Liver (tissue), 7 donors: ENCODE measurements at regions not wholly inside any gene's neighbourhood (a gene's known extent, or its start where the extent isn't known, plus 50 kb on each side); places are given as distances from the start of the nearest gene placed in this dataset.

Experiments used
- DNase-seq: peaks from one replicate; pipeline ENCODE4 v3.0.0-alpha.2; 2017; ENCODE audit warnings: low spot score
- H3K27ac ChIP-seq, 2 donors: one replicate each; pipeline ENCODE4 v1.7.0; 2013; ENCODE audit warnings: inconsistent platforms in 2 of 2, low read length in 2 of 2, control low read depth in 1 of 2, low read depth in 1 of 2, mild to moderate bottlenecking in 1 of 2
- H3K27me3 ChIP-seq, 4 donors: one replicate each; pipeline versions ENCODE4 v1.6.1 to v1.7.0; 2013; ENCODE audit warnings: low read length in 3 of 4, inconsistent platforms in 1 of 4, mild to moderate bottlenecking in 1 of 4, moderate library complexity in 1 of 4; ENCODE audit not compliant: control insufficient read depth in 4 of 4, insufficient read depth in 4 of 4
- H3K36me3 ChIP-seq, 4 donors: one replicate each; pipeline versions ENCODE4 v1.6.1 to v1.7.0; 2013; ENCODE audit warnings: low read length in 3 of 4, mild to moderate bottlenecking in 3 of 4, low read depth in 1 of 4, moderate library complexity in 1 of 4; ENCODE audit not compliant: control insufficient read depth in 4 of 4, insufficient read depth in 3 of 4
- H3K4me1 ChIP-seq, 4 donors: one replicate each; pipeline versions ENCODE4 v1.6.1 to v1.7.0; 2013; ENCODE audit warnings: low read length in 3 of 4, mild to moderate bottlenecking in 3 of 4, moderate library complexity in 1 of 4; ENCODE audit not compliant: control insufficient read depth in 4 of 4, insufficient read depth in 4 of 4
- H3K4me3 ChIP-seq, 3 donors: one replicate each; pipeline versions ENCODE4 v1.6.1 to v1.7.0; 2013; ENCODE audit warnings: low read length in 3 of 3, control low read depth in 1 of 3, low read depth in 1 of 3, mild to moderate bottlenecking in 1 of 3
- H3K9ac ChIP-seq, 2 donors: one replicate each; pipeline ENCODE4 v1.7.0; 2013; ENCODE audit warnings: low read length in 2 of 2, mild to moderate bottlenecking in 2 of 2, moderate library complexity in 2 of 2, control low read depth in 1 of 2, low read depth in 1 of 2
- H3K9me3 ChIP-seq, 4 donors: one replicate each; pipeline versions ENCODE4 v1.6.1 to v1.7.0; 2013; ENCODE audit warnings: low read length in 3 of 4; ENCODE audit not compliant: control insufficient read depth in 4 of 4
- EGR1 ChIP-seq, 2 donors: IDR thresholded peaks; 2 replicates each; pipeline ENCODE4 v1.6.1; 2016 to 2018; ENCODE audit warnings: antibody characterized with exemption in 2 of 2, low read depth in 2 of 2
- HNF4A ChIP-seq, 2 donors: conservative IDR thresholded peaks; 2 replicates each; pipeline ENCODE4 v1.6.1; 2016; ENCODE audit warnings: antibody characterized with exemption in 2 of 2, mild to moderate bottlenecking in 2 of 2
- JUND ChIP-seq, 2 donors: IDR thresholded peaks; 2 replicates each; pipeline ENCODE4 v1.6.1; 2016; ENCODE audit warnings: antibody characterized with exemption in 2 of 2
- NR2F2 ChIP-seq: IDR thresholded peaks from 2 replicates; pipeline ENCODE4 v1.6.1; 2016; ENCODE audit warnings: antibody characterized with exemption
- RAD21 ChIP-seq, 2 donors: IDR thresholded peaks; 2 replicates each; pipeline ENCODE4 v1.6.1; 2016; ENCODE audit warnings: antibody characterized with exemption in 2 of 2, mild to moderate bottlenecking in 2 of 2
- REST ChIP-seq: IDR thresholded peaks from 2 replicates; pipeline ENCODE4 v1.6.1; 2016; ENCODE audit warnings: antibody characterized with exemption, mild to moderate bottlenecking
- RXRA ChIP-seq, 2 donors: IDR thresholded peaks; 2 replicates each; pipeline ENCODE4 v1.6.1; 2017 to 2018; ENCODE audit warnings: antibody characterized with exemption in 2 of 2, mild to moderate bottlenecking in 1 of 2
- SP1 ChIP-seq: IDR thresholded peaks from 2 replicates; pipeline ENCODE4 v1.6.1; 2018; ENCODE audit warnings: antibody characterized with exemption, mild to moderate bottlenecking
- YY1 ChIP-seq: IDR thresholded peaks from 2 replicates; pipeline ENCODE4 v1.6.1; 2016; ENCODE audit warnings: antibody characterized with exemption, mild to moderate bottlenecking
- WGBS: extraction: QIAGEN DNeasy Blood & Tissue Kit; methylation state at CpG from one replicate; pipeline ENCODE4 v1.1.7; 2013; 5-methylcytosine and 5-hydroxymethylcytosine counted together
- TF ChIP-seq, protein P1 (sequence below): IDR thresholded peaks from 2 replicates; pipeline ENCODE4 v1.6.1; 2016; ENCODE audit warnings: antibody characterized with exemption
- TF ChIP-seq, protein P2 (sequence below): IDR thresholded peaks from 2 replicates; pipeline ENCODE4 v1.6.1; 2016; ENCODE audit warnings: antibody characterized with exemption
- donor health status: healthy.
- donor health status: healthy.
- donor health status: healthy.
- donor health status: healthy.

GRCh38 chr7:27299861-27300260 lies 57.3 kb downstream of the EVX1 start:
- Histone ChIP-seq H3K27ac (no peak overlapping the region), H3K27me3 (no peaks in the 10 kb centered on the region), H3K4me3 (no peak overlapping the region), H3K4me1 (no peaks in the 10 kb centered on the region), H3K9ac (no peak overlapping the region), H3K36me3 (no peaks in the 10 kb centered on the region), H3K9me3 (no peaks in the 10 kb centered on the region)
- no peak for DNase-seq
- TF ChIP-seq EGR1 (IDR thresholded peaks at IDR 0.05; ENCODE audit: low read depth in 2 of 2) = no peak
- TF ChIP-seq, protein P1, sequence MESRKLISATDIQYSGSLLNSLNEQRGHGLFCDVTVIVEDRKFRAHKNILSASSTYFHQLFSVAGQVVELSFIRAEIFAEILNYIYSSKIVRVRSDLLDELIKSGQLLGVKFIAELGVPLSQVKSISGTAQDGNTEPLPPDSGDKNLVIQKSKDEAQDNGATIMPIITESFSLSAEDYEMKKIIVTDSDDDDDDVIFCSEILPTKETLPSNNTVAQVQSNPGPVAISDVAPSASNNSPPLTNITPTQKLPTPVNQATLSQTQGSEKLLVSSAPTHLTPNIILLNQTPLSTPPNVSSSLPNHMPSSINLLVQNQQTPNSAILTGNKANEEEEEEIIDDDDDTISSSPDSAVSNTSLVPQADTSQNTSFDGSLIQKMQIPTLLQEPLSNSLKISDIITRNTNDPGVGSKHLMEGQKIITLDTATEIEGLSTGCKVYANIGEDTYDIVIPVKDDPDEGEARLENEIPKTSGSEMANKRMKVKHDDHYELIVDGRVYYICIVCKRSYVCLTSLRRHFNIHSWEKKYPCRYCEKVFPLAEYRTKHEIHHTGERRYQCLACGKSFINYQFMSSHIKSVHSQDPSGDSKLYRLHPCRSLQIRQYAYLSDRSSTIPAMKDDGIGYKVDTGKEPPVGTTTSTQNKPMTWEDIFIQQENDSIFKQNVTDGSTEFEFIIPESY = no peak
- TF ChIP-seq REST = no peak
- TF ChIP-seq YY1 = no peak
- no peak for TF ChIP-seq SP1
- TF ChIP-seq, protein P2, sequence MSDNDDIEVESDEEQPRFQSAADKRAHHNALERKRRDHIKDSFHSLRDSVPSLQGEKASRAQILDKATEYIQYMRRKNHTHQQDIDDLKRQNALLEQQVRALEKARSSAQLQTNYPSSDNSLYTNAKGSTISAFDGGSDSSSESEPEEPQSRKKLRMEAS = no peak
- 96% methylated on average over 3 of the region's 3 CpGs for WGBS

DNA sequence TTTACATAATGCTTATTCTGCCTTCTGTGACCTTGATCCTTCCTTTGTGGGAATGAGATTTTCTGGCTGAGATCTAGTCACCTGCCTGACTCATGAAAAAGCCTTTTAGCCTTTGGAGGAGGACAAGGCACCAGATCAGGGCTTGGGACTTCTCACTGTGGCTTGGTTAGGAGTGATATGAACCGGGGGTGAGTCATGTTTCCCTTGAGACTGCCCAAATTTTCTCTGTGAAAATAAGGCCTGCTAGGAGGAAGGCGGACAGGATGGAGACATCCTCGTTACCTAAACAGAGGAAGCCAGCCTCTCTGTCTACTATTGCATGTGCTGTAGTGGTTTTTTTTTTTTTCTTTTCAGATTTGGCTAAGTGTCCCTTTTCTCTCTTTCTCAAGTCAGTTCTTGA lies 57.8 kb downstream of the EVX1 start:
- Histone ChIP-seq H3K27ac (no peak overlapping the region), H3K4me3 (no peak overlapping the region), H3K9ac (no peak overlapping the region), H3K36me3 (no peaks in the 10 kb centered on the region), H3K27me3 (no peaks in the 10 kb centered on the region), H3K4me1 (no peaks in the 10 kb centered on the region), H3K9me3 (no peaks in the 10 kb centered on the region)
- TF ChIP-seq RXRA (IDR thresholded peaks at IDR 0.05) (no peak), RAD21 (IDR thresholded peaks at IDR 0.05) (no peak), SP1 (no peak), JUND (IDR thresholded peaks at IDR 0.05) (no peak), YY1 (no peak), HNF4A (conservative IDR thresholded peaks at IDR 0.05) (no peak), NR2F2 (no peak), EGR1 (IDR thresholded peaks at IDR 0.05; ENCODE audit: low read depth in 2 of 2) (no peak)
- TF ChIP-seq, protein P1 = no peak
- DNase-seq = no peak
- WGBS = 80% methylated on average over 3 of the region's 3 CpGs
